ENCODE measurements at regions not wholly inside any gene's neighbourhood (a gene's known extent, or its start where the extent isn't known, plus 50 kb on each side); places are given as distances from the start of the nearest gene placed in this dataset.
"Not testable (repeated sequence)": the region's sequence is repeated elsewhere in the genome, so short reads cannot be mapped to it uniquely, and the experiment has no call there.

DNA sequence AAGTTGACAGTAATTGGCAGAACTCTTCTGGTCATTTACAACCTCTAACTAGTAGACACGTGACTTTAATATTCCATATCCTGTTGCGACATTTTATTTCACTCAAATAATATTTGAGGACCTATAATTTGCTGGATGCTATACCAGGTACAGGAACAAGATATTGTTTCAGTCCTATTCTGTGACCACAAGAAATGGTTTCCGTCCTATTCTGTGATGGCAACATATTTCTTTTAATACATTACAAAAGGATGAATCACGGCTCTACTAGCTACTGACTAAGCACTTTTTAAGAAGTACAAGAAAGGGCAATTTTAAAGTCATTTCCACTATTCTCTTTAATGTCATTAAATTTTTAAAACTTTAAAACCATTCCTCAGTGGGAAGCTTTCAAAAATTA is 400.2 kb downstream of the CNTN3 start:
- no peak overlapping the region for H2AFZ ChIP-seq (ENCODE audit: low read length)
- H3K9ac ChIP-seq (ENCODE audit: low read length) = no peak overlapping the region
- no peak overlapping the region for H3K4me3 ChIP-seq (ENCODE audit: low read length)
- no peaks in the 10 kb centered on the region for H3K36me3 ChIP-seq (replicated peaks; ENCODE audit: insufficient read depth, low read length)
- H3K9me3 ChIP-seq (replicated peaks; ENCODE audit: insufficient read depth, low read length) = no peaks in the 10 kb centered on the region
- no peaks in the 10 kb centered on the region for H3F3A ChIP-seq (ENCODE audit: insufficient read depth, low read length)
- H3K9me2 ChIP-seq (replicated peaks; ENCODE audit: insufficient read depth, low read length) = no peaks in the 10 kb centered on the region
- no peaks in the 10 kb centered on the region for H3K79me2 ChIP-seq (ENCODE audit: low read length)
- peak; percentile 91 for DNase-seq
- no peaks in the 10 kb centered on the region for H3K27me3 ChIP-seq (replicated peaks; ENCODE audit: insufficient read depth, low read length)
- 0 out of 2 replicates have a peak, but pooled peaks cover 3% of the 10 kb centered on the region for H3K4me1 ChIP-seq (ENCODE audit: low read length)
- no peak for TF ChIP-seq EZH2phosphoT487 (IDR thresholded peaks at IDR 0.05; ENCODE audit: low read length)
- TF ChIP-seq, protein P1, sequence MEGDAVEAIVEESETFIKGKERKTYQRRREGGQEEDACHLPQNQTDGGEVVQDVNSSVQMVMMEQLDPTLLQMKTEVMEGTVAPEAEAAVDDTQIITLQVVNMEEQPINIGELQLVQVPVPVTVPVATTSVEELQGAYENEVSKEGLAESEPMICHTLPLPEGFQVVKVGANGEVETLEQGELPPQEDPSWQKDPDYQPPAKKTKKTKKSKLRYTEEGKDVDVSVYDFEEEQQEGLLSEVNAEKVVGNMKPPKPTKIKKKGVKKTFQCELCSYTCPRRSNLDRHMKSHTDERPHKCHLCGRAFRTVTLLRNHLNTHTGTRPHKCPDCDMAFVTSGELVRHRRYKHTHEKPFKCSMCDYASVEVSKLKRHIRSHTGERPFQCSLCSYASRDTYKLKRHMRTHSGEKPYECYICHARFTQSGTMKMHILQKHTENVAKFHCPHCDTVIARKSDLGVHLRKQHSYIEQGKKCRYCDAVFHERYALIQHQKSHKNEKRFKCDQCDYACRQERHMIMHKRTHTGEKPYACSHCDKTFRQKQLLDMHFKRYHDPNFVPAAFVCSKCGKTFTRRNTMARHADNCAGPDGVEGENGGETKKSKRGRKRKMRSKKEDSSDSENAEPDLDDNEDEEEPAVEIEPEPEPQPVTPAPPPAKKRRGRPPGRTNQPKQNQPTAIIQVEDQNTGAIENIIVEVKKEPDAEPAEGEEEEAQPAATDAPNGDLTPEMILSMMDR (IDR thresholded peaks at IDR 0.05; ENCODE audit: low read length) = no peak
- TF ChIP-seq EZH2 (optimal IDR thresholded peaks at IDR 0.05; ENCODE audit: low read depth, low read length) = no peak
- 0 out of 2 replicates have a peak overlapping the region, but pooled peaks have one; percentile 17 for H3K4me2 ChIP-seq (ENCODE audit: low read depth, low read length)
- peak overlapping the region; percentile 47; the same call in 1 of the 2 replicates for H3K27ac ChIP-seq (ENCODE audit: low read length)
- no peaks in the 10 kb centered on the region for H4K20me1 ChIP-seq (ENCODE audit: insufficient read depth, low read length)

DNA sequence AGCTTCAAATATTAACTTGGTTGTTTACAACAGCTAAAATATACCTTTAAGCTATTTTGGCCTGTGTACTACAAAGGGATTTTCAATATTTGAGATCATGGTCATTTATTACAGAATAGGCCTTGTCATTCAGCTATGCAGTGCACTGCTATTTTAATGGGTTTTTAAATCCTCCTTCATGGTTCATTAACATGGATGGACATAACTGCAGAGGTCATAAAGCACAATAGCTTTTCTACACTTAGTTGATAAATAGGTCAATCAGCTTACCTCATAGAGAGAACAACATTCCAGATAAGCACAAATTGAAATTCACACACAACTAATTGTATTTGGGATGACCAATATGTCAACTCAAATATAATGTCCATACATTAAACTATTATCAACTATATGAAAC is 403.7 kb downstream of the CNTN3 start:
- H4K20me1 ChIP-seq (ENCODE audit: insufficient read depth, low read length) = no peaks in the 10 kb centered on the region
- H3F3A ChIP-seq (ENCODE audit: insufficient read depth, low read length) = no peaks in the 10 kb centered on the region
- 0 out of 2 replicates have a peak, but pooled peaks cover 3% of the 10 kb centered on the region for H3K4me1 ChIP-seq (ENCODE audit: low read length)
- no peak overlapping the region for H3K4me2 ChIP-seq (ENCODE audit: low read depth, low read length)
- no peaks in the 10 kb centered on the region for H3K36me3 ChIP-seq (replicated peaks; ENCODE audit: insufficient read depth, low read length)
- TF ChIP-seq, protein P1 (IDR thresholded peaks at IDR 0.05; ENCODE audit: low read length) = no peak
- no peak overlapping the region for H3K27ac ChIP-seq (ENCODE audit: low read length)
- no peaks in the 10 kb centered on the region for H3K9me3 ChIP-seq (replicated peaks; ENCODE audit: insufficient read depth, low read length)
- H3K4me3 ChIP-seq (ENCODE audit: low read length) = no peak overlapping the region
- H3K9ac ChIP-seq (ENCODE audit: low read length) = no peak overlapping the region
- H2AFZ ChIP-seq (ENCODE audit: low read length) = no peak overlapping the region
- H3K9me2 ChIP-seq (replicated peaks; ENCODE audit: insufficient read depth, low read length) = no peaks in the 10 kb centered on the region
- no peaks in the 10 kb centered on the region for H3K79me2 ChIP-seq (ENCODE audit: low read length)
- H3K27me3 ChIP-seq (replicated peaks; ENCODE audit: insufficient read depth, low read length) = no peaks in the 10 kb centered on the region
- DNase-seq = no peak

DNA sequence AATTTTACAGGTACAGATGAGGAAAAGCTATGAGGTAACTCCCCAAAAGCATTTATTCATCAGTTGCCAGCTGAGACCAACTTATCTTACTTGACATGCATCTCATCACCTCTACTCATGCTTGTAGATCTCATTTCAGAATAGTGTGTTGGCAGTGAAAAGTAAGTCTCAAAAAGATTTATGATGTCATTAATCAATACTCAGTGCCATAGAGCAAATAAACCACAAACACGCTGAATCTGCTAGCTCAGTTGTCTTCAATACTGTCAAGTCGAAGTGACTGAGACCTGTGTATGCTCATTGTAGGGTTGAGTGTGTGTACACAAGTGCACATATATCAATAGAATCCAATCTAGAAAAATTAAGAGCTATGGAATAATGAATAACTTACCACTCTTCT is 413.5 kb downstream of the CNTN3 start:
- TF ChIP-seq, protein P1 (IDR thresholded peaks at IDR 0.05; ENCODE audit: low read length) = no peak
- TF ChIP-seq EZH2phosphoT487 (IDR thresholded peaks at IDR 0.05; ENCODE audit: low read length) (no peak), EZH2 (optimal IDR thresholded peaks at IDR 0.05; ENCODE audit: low read depth, low read length) (no peak)

DNA sequence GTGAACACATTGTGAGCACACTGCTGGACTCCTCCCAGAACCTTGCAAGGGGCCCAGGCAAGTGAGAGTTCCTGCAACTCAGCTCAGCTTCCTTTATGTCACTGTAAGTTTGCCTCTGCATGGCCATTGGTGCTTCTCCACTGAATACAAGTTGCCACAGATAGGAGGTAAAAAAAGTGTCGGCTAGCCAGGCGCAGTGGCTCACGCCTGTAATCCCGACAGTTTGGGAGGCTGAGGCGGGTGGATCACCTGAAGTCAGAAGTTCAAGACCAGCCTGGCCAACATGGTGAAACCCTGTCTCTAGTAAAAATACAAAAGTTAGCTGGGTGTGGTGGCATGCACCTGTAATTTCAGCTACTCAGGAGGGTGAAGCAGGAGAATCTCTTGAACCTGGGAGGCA is 435.8 kb downstream of the CNTN3 start:
- H3K36me3 ChIP-seq (replicated peaks; ENCODE audit: insufficient read depth, low read length); H2AFZ ChIP-seq (ENCODE audit: low read length); H3F3A ChIP-seq (ENCODE audit: insufficient read depth, low read length); H3K4me2 ChIP-seq (ENCODE audit: low read depth, low read length); H3K4me3 ChIP-seq (ENCODE audit: low read length); H3K27ac ChIP-seq (ENCODE audit: low read length); DNase-seq; H4K20me1 ChIP-seq (ENCODE audit: insufficient read depth, low read length); H3K9me2 ChIP-seq (replicated peaks; ENCODE audit: insufficient read depth, low read length); H3K9ac ChIP-seq (ENCODE audit: low read length); H3K9me3 ChIP-seq (replicated peaks; ENCODE audit: insufficient read depth, low read length); H3K4me1 ChIP-seq (ENCODE audit: low read length); H3K79me2 ChIP-seq (ENCODE audit: low read length); H3K27me3 ChIP-seq (replicated peaks; ENCODE audit: insufficient read depth, low read length): not testable (repeated sequence)

More for the DNA sequence above, 413.5 kb downstream of the CNTN3 start:
- H3K4me3 ChIP-seq (ENCODE audit: low read length) = no peak overlapping the region
- H3K9me2 ChIP-seq (replicated peaks; ENCODE audit: insufficient read depth, low read length) = no peaks in the 10 kb centered on the region
- no peaks in the 10 kb centered on the region for H3K36me3 ChIP-seq (replicated peaks; ENCODE audit: insufficient read depth, low read length)
- H3F3A ChIP-seq (ENCODE audit: insufficient read depth, low read length) = no peaks in the 10 kb centered on the region
- DNase-seq = no peak
- H3K9ac ChIP-seq (ENCODE audit: low read length) = no peak overlapping the region
- H3K4me2 ChIP-seq (ENCODE audit: low read depth, low read length) = no peak overlapping the region
- no peaks in the 10 kb centered on the region for H4K20me1 ChIP-seq (ENCODE audit: insufficient read depth, low read length)
- H3K27ac ChIP-seq (ENCODE audit: low read length) = no peak overlapping the region
- no peaks in the 10 kb centered on the region for H3K9me3 ChIP-seq (replicated peaks; ENCODE audit: insufficient read depth, low read length)
- H3K4me1 ChIP-seq (ENCODE audit: low read length) = 0 out of 2 replicates have a peak, but pooled peaks cover 3% of the 10 kb centered on the region
- no peaks in the 10 kb centered on the region for H3K79me2 ChIP-seq (ENCODE audit: low read length)
- no peak overlapping the region for H2AFZ ChIP-seq (ENCODE audit: low read length)
- no peaks in the 10 kb centered on the region for H3K27me3 ChIP-seq (replicated peaks; ENCODE audit: insufficient read depth, low read length)
